ENCODE measurements at regions not wholly inside any gene's neighbourhood (a gene's known extent, or its start where the extent isn't known, plus 50 kb on each side); places are given as distances from the start of the nearest gene placed in this dataset.

DNA sequence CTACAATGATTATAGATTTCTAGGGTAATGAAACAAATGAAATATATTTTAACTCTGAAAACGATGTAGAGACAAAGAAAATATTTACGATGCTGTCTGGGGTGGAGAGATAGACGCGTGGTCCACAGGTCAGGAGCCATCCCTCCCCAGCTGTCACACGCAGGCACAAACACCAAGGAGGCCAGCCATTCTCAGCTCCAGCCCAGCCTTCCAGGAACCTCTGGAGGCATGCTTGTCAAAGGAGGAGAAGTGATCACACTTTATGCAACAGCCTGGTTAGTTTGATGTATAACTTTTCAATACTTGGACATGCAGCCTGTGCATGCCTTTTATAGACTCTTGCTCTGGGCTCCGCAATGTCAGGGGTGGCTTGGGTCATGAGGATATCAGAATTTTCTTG lies 391.5 kb upstream of the MGMT start:
- Histone ChIP-seq H3K36me3 (peaks cover 0 to 1% of the 10 kb centered on the region in 2 donors), H3K9me3 (peaks cover 0 to 1% of the 10 kb centered on the region in 2 donors), H3K27ac (no peak overlapping the region), H3K4me3 (no peak overlapping the region), H3K27me3 (no peaks in the 10 kb centered on the region), H3K4me1 (peaks cover 0 to 3% of the 10 kb centered on the region in 2 donors)
- intact Hi-C loops (cut with DNase I; ENCODE audit: low total_unique reads): no loop called here
- TF ChIP-seq CTCF (IDR thresholded peaks at IDR 0.05) (no peak), POLR2A (IDR thresholded peaks at IDR 0.05) (no peak)
- DNase-seq: no peak

GRCh38 chr10:129075927-129076326 lies 391.1 kb upstream of the MGMT start:
- intact Hi-C loops (cut with DNase I; ENCODE audit: low total_unique reads): no loop called here
- no peak for TF ChIP-seq POLR2A (IDR thresholded peaks at IDR 0.05)
- no peak for TF ChIP-seq CTCF (IDR thresholded peaks at IDR 0.05)

DNA sequence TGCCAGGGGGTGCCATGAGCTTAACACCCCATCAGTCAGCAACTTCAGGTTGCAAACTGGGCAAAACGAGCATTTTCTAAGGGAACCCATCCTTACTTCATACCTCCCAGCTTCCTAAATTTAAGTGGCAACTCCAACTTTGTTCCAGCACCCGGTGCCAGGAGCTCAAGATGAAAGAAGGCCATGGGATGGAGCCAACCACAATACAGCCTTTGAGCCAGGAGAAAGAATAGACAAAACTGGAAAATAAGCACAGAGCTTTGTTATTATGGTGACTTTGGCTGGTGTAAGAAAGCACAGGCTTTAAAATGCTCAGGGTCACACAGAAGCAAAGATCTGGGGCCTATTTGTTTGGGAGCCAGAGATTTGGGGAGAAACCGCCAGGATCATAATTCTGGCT lies 388.7 kb upstream of the MGMT start:
- peaks cover 0 to 3% of the 10 kb centered on the region in 2 donors for H3K36me3 ChIP-seq
- intact Hi-C loops (cut with DNase I; ENCODE audit: low total_unique reads): no loop called here
- H3K4me1 ChIP-seq: peaks cover 0 to 3% of the 10 kb centered on the region in 2 donors
- peaks cover 0 to 17% of the 10 kb centered on the region in 2 donors for H3K9me3 ChIP-seq
- no peak overlapping the region for H3K4me3 ChIP-seq
- TF ChIP-seq POLR2A (IDR thresholded peaks at IDR 0.05): no peak
- DNase-seq: no peak
- H3K27me3 ChIP-seq: no peaks in the 10 kb centered on the region
- H3K27ac ChIP-seq: no peak overlapping the region

More at GRCh38 chr10:129075927-129076326, 391.1 kb upstream of the MGMT start:
- Histone ChIP-seq H3K36me3 (peaks cover 0 to 3% of the 10 kb centered on the region in 2 donors), H3K27ac (no peak overlapping the region), H3K9me3 (peaks cover 0 to 5% of the 10 kb centered on the region in 2 donors), H3K27me3 (no peaks in the 10 kb centered on the region), H3K4me1 (peaks cover 0 to 3% of the 10 kb centered on the region in 2 donors), H3K4me3 (no peak overlapping the region)
- DNase-seq: no peak

DNA sequence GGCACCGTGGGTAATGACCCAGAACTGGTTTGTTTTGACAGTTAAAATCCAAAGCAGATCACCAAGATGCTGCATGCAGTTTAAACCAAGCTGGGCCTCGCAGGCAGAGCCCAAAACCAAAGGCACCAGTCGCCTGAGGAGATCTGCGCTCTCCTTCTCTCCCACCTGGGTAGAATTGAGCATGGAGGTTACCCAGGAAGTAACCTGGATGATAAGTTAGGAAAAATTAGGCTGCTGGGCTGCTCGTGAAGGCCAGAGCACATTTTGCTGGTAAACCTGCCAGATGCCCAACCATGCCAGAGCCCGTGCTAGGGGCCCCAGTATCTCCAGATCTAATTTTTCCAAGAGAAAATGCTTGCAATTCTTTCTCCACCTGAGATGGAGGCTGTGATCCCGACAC lies 388.3 kb upstream of the MGMT start:
- DNase-seq: no peak
- H3K36me3 ChIP-seq: peaks cover 0 to 3% of the 10 kb centered on the region in 2 donors

DNA sequence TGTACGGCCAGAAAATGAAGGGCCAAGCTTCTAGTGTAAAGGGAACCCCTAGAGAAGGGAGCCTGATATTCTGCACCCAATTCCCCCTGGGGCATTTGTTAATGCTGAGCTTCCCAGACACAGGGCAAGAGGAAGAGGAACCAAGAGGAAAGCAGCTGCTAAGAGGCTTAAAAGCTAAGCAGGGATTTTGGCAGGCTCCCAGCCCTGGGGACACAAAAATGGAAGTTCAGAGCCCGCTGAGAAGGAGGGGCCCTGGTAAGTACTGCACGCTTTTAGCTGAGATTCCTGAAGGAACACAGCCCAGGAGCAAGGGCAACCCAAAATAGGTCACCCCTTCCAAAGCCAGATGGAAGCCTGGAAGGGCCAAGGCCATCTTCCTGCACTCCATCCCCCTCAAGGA lies 387.3 kb upstream of the MGMT start:
- Histone ChIP-seq H3K9me3 (peaks cover 0 to 17% of the 10 kb centered on the region in 2 donors), H3K27me3 (no peaks in the 10 kb centered on the region), H3K4me3 (no peak overlapping the region), H3K4me1 (peaks cover 0 to 3% of the 10 kb centered on the region in 2 donors), H3K36me3 (peaks cover 0 to 3% of the 10 kb centered on the region in 2 donors), H3K27ac (no peak overlapping the region)
- no peak for TF ChIP-seq POLR2A (IDR thresholded peaks at IDR 0.05)
- TF ChIP-seq CTCF (IDR thresholded peaks at IDR 0.05): no peak
- DNase-seq: no peak
- intact Hi-C loops (cut with DNase I; ENCODE audit: low total_unique reads): no loop called here

More for the DNA sequence above, 388.3 kb upstream of the MGMT start:
- TF ChIP-seq CTCF (IDR thresholded peaks at IDR 0.05): no peak
- TF ChIP-seq POLR2A (IDR thresholded peaks at IDR 0.05): no peak
- peaks cover 0 to 3% of the 10 kb centered on the region in 2 donors for H3K4me1 ChIP-seq
- H3K27ac ChIP-seq: no peak overlapping the region
- H3K4me3 ChIP-seq: no peak overlapping the region
- H3K27me3 ChIP-seq: no peaks in the 10 kb centered on the region
- intact Hi-C loops (cut with DNase I; ENCODE audit: low total_unique reads): no loop called here
- H3K9me3 ChIP-seq: peaks cover 0 to 17% of the 10 kb centered on the region in 2 donors

DNA sequence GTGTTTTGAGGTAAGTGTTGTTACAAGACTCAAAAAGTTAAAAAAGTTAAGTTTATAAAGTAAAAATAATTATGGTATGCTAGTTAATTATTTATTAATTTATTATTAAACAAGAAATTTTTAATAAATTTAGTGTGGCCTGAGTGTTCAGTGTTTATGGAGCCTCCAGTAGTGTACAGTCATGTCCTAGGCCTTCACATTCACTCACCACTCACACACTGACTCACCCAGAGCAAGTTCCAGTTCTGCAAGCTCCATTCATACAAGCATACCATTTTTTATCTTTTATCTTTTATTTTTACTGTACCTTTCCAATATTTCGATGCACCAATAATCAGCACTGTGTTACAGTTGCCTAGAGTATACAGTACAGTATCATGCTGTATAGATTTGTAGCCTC lies 381.2 kb upstream of the MGMT start:
- Histone ChIP-seq H3K27ac (no peak overlapping the region), H3K4me3 (no peak overlapping the region), H3K4me1 (no peaks in the 10 kb centered on the region), H3K36me3 (no peaks in the 10 kb centered on the region), H3K9me3 (peaks cover 0 to 13% of the 10 kb centered on the region in 2 donors), H3K27me3 (no peaks in the 10 kb centered on the region)
- intact Hi-C loops (cut with DNase I; ENCODE audit: low total_unique reads): no loop called here
- DNase-seq: no peak
- no peak for TF ChIP-seq CTCF (IDR thresholded peaks at IDR 0.05)
- TF ChIP-seq POLR2A (IDR thresholded peaks at IDR 0.05): no peak

All from uterus (tissue), 3 donors.